Endodermal cell (in vitro differentiated cells): ENCODE measurements at regions not wholly inside any gene's neighbourhood (a gene's known extent, or its start where the extent isn't known, plus 50 kb on each side); places are given as distances from the start of the nearest gene placed in this dataset.

Source experiments
- DNase-seq: peaks from one replicate; pipeline ENCODE4 v3.0.0-alpha.2; 2017
- H3K27ac ChIP-seq: 2 replicates; pipeline ENCODE4 v1.5.1; 2013; ENCODE audit warnings: mild to moderate bottlenecking, low read depth, low read length, moderate library complexity
- H3K27me3 ChIP-seq: 2 replicates; pipeline ENCODE4 v1.6.1; 2013; ENCODE audit warnings: mild to moderate bottlenecking, low read length, moderate library complexity; ENCODE audit not compliant: insufficient read depth, control insufficient read depth, poor library complexity, severe bottlenecking
- H3K36me3 ChIP-seq: 2 replicates; pipeline ENCODE4 v1.7.0; 2013; ENCODE audit warnings: mild to moderate bottlenecking, low read length, moderate library complexity; ENCODE audit not compliant: control insufficient read depth, insufficient read depth
- H3K4me1 ChIP-seq: one replicate; pipeline ENCODE4 v1.7.0; 2013; ENCODE audit warnings: low read length; ENCODE audit not compliant: control insufficient read depth, insufficient read depth
- H3K4me3 ChIP-seq: 2 replicates; pipeline ENCODE4 v1.5.1; 2013; ENCODE audit warnings: mild to moderate bottlenecking, low read length, moderate library complexity
- H3K9ac ChIP-seq: 2 replicates; pipeline ENCODE4 v1.6.1; 2013; ENCODE audit warnings: mild to moderate bottlenecking, low read length, moderate library complexity; ENCODE audit not compliant: poor library complexity, severe bottlenecking; ENCODE audit errors: extremely low read depth
- H3K9me3 ChIP-seq: 2 replicates; pipeline ENCODE4 v1.6.1; 2013; ENCODE audit warnings: mild to moderate bottlenecking, low read length, moderate library complexity; ENCODE audit not compliant: control insufficient read depth
- H3K27ac Mint-ChIP-seq: 2 replicates; pipeline ENCODE4 v1.8.0; 2020; ENCODE audit warnings: mixed read lengths
- H3K27me3 Mint-ChIP-seq: 2 replicates; pipeline ENCODE4 v1.8.0; 2021; ENCODE audit warnings: mild to moderate bottlenecking, mixed read lengths; ENCODE audit not compliant: insufficient read depth
- H3K36me3 Mint-ChIP-seq: 2 replicates; pipeline ENCODE4 v1.8.0; 2020; ENCODE audit warnings: low read depth, mixed read lengths
- H3K4me1 Mint-ChIP-seq: 2 replicates; pipeline ENCODE4 v1.8.0; 2020; ENCODE audit warnings: mixed read lengths
- H3K4me3 Mint-ChIP-seq: 2 replicates; pipeline ENCODE4 v1.8.0; 2020; ENCODE audit warnings: mild to moderate bottlenecking, moderate library complexity, mixed read lengths
- H3K9me3 Mint-ChIP-seq: 2 replicates; pipeline ENCODE4 v1.8.0; 2020; ENCODE audit warnings: mild to moderate bottlenecking, mixed read lengths
- WGBS, 2 experiments: methylation state at CpG; one replicate each; pipeline versions ENCODE4 v1.1.5 to v1.1.7; 2013; ENCODE audit warnings: missing lambda C conversion rate in 2 of 2, mixed read lengths in 1 of 2; ENCODE audit not compliant: insufficient coverage in 1 of 2, insufficient read length in 1 of 2; 5-methylcytosine and 5-hydroxymethylcytosine counted together
- TF ChIP-seq, protein P1 (sequence below): fragments of 200-600 bp; sonication (generic); conservative IDR thresholded peaks from 2 replicates; pipeline ENCODE4 v1.5.0; 2021; ENCODE audit warnings: antibody characterized with exemption, mild to moderate bottlenecking

DNA sequence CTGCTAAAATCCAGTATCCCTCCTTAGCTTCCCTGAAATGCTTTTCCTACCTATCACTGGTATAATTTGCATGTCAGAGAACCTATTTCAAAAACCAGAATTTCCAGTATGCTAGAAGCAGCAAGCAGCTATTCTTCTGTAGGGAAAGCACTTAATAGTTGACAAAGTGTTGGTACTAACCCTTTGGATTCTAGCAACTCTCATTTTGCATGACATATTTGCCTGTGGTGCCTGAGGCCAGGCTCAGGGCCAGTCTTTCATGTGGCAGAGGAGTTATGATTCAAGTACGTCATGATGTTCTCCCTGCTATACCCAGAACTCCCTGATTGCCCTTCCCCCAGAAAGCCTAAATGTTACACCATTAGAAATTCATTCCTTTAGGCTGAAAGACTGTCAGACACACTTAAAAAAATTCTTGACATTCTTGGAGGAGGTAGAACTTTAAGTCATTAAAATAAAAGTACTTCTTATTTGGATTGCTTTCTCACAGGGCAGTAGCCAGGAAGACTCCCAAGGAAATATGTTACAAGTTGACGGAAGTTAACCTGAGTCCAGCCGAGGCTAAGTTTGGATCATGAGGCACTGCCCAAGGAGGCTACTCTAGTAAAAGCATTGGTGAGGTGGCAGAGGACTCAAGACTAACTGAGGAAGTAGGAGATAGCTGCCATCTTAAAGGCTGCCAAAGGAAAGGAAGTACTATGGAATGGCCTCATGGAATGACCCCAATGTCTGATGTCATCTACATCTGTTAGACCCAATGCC, 298.4 kb upstream of the SPAG17 start:
- H3K27me3 Mint-ChIP-seq: no peaks in the 10 kb centered on the region
- no peak overlapping the region for H3K27ac Mint-ChIP-seq
- Histone ChIP-seq H3K9me3 (no peaks in the 10 kb centered on the region), H3K27ac (no peak overlapping the region), H3K27me3 (no peaks in the 10 kb centered on the region), H3K9ac (no peak overlapping the region), H3K4me1 (no peaks in the 10 kb centered on the region), H3K4me3 (no peak overlapping the region), H3K36me3 (no peaks in the 10 kb centered on the region)
- TF ChIP-seq, protein P1, sequence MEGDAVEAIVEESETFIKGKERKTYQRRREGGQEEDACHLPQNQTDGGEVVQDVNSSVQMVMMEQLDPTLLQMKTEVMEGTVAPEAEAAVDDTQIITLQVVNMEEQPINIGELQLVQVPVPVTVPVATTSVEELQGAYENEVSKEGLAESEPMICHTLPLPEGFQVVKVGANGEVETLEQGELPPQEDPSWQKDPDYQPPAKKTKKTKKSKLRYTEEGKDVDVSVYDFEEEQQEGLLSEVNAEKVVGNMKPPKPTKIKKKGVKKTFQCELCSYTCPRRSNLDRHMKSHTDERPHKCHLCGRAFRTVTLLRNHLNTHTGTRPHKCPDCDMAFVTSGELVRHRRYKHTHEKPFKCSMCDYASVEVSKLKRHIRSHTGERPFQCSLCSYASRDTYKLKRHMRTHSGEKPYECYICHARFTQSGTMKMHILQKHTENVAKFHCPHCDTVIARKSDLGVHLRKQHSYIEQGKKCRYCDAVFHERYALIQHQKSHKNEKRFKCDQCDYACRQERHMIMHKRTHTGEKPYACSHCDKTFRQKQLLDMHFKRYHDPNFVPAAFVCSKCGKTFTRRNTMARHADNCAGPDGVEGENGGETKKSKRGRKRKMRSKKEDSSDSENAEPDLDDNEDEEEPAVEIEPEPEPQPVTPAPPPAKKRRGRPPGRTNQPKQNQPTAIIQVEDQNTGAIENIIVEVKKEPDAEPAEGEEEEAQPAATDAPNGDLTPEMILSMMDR: no peak
- no peaks in the 10 kb centered on the region for H3K36me3 Mint-ChIP-seq
- peaks cover 13% of the 10 kb centered on the region for H3K4me1 Mint-ChIP-seq
- H3K9me3 Mint-ChIP-seq: no peaks in the 10 kb centered on the region
- WGBS, 2 experiments: 95 to 100% methylated on average over 2 to 3 of the region's 3 CpGs
- DNase-seq: peak; percentile 55
- no peak overlapping the region for H3K4me3 Mint-ChIP-seq

- no peaks in the 10 kb centered on the region for H3K36me3 ChIP-seq
- 86% methylated on average over 2 of the region's 2 CpGs; no CpG with 5 or more reads in 1 of the 2 experiments for WGBS, 2 experiments
- no peaks in the 10 kb centered on the region for H3K27me3 Mint-ChIP-seq
- DNase-seq: no peak
- no peak overlapping the region for H3K9ac ChIP-seq
- no peaks in the 10 kb centered on the region for H3K36me3 Mint-ChIP-seq
- no peaks in the 10 kb centered on the region for H3K4me1 ChIP-seq
- H3K4me1 Mint-ChIP-seq: peaks cover 8% of the 10 kb centered on the region
- H3K27ac Mint-ChIP-seq: no peak overlapping the region
- H3K9me3 Mint-ChIP-seq: no peaks in the 10 kb centered on the region
- H3K27ac ChIP-seq: no peak overlapping the region
- H3K4me3 Mint-ChIP-seq: no peak overlapping the region
- H3K9me3 ChIP-seq: peaks cover 2% of the 10 kb centered on the region
- no peaks in the 10 kb centered on the region for H3K27me3 ChIP-seq
- TF ChIP-seq, protein P1: no peak
- no peak overlapping the region for H3K4me3 ChIP-seq
Observed at GRCh38 chr1:118481126-118481525, 296.1 kb upstream of the SPAG17 start.

DNA sequence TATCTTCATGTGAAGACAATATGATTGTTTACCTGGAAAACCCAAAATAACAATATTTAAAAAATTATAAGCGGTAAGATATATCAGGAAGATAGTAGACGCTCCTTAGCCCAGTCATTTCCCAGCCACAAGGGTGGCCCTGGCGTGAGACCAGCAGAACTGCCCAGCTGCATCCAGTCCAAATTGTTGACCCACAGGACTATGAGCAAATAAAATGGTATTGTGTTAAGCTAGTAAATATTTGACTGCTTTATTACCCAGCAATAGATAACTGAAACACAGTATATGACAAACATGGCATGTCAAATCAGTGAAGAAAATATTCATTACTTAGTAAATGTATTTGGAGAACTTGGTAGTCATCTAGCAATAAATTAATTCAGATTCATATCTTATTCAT, 294.3 kb upstream of the SPAG17 start:
- Mint-ChIP-seq H3K27me3 (no peaks in the 10 kb centered on the region), H3K9me3 (peaks cover 7% of the 10 kb centered on the region), H3K36me3 (no peaks in the 10 kb centered on the region), H3K4me3 (no peak overlapping the region), H3K4me1 (peaks cover 5% of the 10 kb centered on the region), H3K27ac (no peak overlapping the region)
- H3K27me3 ChIP-seq: no peaks in the 10 kb centered on the region
- no peak overlapping the region for H3K4me3 ChIP-seq
- peaks cover 7% of the 10 kb centered on the region for H3K9me3 ChIP-seq
- H3K36me3 ChIP-seq: no peaks in the 10 kb centered on the region
- DNase-seq: no peak
- 94% methylated on average over 3 of the region's 3 CpGs; no CpG with 5 or more reads in 1 of the 2 experiments for WGBS, 2 experiments
- no peak overlapping the region for H3K27ac ChIP-seq
- no peak overlapping the region for H3K9ac ChIP-seq
- TF ChIP-seq, protein P1: no peak
- no peaks in the 10 kb centered on the region for H3K4me1 ChIP-seq
